Omental fat pad (tissue), 3 donors: ENCODE measurements at regions not wholly inside any gene's neighbourhood (a gene's known extent, or its start where the extent isn't known, plus 50 kb on each side); places are given as distances from the start of the nearest gene placed in this dataset.
"Not testable (repeated sequence)": the region's sequence is repeated elsewhere in the genome, so short reads cannot be mapped to it uniquely, and the experiment has no call there.

Experiments
- ATAC-seq: fragments of 150-250 bp; one replicate; pipeline ENCODE4 v1.9.1; 2016; ENCODE audit warnings: mild to moderate bottlenecking, moderate library complexity; ENCODE audit not compliant: low FRiP score
- DNase-seq: peaks from one replicate; pipeline ENCODE4 v3.0.0-alpha.2; 2019; ENCODE audit warnings: low spot score
- CTCF ChIP-seq, 3 donors: fragments of 450-650 bp; IDR thresholded peaks; one replicate each; pipeline ENCODE4 v1.5.1; 2016 to 2017; ENCODE audit warnings: antibody characterized with exemption in 3 of 3, mild to moderate bottlenecking in 3 of 3, moderate library complexity in 2 of 3

DNA sequence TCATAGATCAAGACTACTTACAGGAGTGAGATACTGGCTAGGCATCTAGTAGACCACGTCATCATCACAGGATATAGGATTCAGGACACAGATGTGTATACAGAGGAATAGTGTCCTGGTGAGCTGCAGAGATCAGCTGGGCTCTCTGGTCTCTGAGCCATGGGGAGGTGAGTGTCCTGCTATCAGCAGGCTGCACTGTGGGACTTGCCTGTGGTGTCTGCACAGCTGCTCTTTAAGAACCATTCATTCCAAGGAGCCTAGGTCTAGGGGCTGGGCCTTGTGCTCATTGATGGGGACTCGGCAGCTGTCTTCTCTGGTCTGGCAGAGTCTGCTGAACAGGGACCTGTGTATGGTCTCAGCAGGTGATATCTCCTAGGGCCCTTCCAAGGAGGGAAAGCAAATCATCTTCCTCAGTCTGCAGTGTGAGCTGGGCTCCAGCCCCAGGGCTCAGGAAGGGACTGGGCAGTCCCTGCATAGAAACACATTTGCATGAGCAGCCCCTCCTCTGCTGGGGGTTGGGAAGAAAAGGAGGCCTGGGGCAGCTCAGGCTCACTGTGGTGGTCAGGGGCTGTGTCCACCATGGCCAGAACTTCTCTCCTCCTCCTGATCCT, 66.1 kb upstream of the VPREB1 start:
- DNase-seq = no peak
- TF ChIP-seq CTCF (IDR thresholded peaks at IDR 0.05) = no peak
- no peak for ATAC-seq

DNA sequence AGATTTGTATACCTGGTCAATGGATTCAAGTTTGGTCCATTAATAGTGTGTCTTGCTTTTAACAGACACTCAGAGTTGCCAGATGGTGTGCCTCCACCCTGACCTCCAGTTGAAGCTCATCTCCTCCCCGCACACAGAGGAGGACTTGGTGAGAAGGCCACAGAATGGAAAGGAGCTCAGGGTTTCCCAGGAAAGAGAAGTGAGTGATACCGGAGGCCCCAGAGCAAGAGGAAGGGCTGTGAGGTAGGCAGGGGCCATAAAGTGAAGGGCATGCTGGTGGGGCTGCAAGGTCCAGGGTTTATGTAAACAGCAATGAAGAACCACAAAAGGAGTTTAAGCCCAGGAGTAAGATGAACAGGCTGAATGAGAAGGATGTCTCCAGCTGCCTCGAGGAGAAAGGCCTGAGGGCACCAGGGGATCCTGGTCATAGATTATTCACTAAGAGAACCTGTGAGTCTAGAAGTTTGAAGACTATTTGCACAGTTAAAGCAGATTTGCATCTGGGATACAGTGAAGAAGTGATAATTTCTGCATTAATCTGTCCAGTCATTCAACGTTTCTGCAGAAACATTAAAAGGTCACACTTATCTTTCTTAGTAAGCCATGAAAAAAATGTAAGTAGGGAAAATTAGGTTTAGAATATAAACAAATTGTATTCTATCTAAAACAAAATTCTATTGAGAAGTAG, 67.5 kb upstream of the VPREB1 start:
- TF ChIP-seq CTCF (IDR thresholded peaks at IDR 0.05) = no peak
- DNase-seq = no peak
- ATAC-seq = no peak

- DNase-seq, ATAC-seq: not testable (repeated sequence)
Observed at GRCh38 chr22:22172896-22173628, 71.5 kb upstream of the VPREB1 start.

DNA sequence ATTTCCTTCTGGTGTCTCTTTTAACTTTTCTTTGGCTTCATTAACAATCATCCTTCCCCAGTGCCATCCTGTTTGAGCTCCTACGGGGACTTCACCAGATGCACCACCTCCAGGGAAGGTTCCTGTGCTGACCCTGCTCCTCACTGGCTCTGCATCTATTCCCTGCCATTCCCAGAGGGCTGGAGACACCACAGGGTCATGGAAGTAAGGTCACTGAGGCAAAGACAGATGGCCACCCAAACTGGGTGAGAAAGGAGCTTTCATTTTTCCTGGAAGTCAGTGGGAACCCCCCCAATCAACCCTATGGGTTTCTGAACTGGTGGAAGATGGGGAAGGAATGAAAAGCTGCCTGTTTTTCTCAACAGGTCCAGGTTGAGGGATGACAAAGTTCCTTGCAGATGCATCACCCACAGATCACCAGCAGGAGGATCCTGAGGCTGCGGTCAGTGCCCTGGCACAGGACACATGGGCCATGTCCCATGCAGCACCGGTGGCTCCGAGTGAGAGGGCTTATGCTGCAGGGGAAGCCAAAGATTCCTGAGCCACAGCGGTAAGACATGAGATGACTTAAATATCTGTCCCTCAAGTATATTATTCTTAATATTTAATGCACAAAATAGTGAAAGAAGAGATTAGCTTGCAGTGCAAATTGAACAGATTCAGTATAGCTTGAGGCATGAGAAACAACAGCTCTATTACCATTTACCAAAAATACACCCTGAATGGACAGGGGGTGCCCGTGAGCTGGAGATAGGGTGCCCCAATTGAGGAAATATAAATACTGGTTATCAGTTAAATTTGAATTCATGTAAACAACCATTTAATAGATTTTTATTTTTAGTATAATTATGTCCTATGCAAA, 73.0 kb upstream of the VPREB1 start:
- ATAC-seq (no peak), DNase-seq (no peak)
- TF ChIP-seq CTCF (IDR thresholded peaks at IDR 0.05) = no peak

- ATAC-seq (no peak), DNase-seq (no peak)
- no peak for TF ChIP-seq CTCF (IDR thresholded peaks at IDR 0.05)
Observed at GRCh38 chr22:22169923-22170322, 74.7 kb upstream of the VPREB1 start.

DNA sequence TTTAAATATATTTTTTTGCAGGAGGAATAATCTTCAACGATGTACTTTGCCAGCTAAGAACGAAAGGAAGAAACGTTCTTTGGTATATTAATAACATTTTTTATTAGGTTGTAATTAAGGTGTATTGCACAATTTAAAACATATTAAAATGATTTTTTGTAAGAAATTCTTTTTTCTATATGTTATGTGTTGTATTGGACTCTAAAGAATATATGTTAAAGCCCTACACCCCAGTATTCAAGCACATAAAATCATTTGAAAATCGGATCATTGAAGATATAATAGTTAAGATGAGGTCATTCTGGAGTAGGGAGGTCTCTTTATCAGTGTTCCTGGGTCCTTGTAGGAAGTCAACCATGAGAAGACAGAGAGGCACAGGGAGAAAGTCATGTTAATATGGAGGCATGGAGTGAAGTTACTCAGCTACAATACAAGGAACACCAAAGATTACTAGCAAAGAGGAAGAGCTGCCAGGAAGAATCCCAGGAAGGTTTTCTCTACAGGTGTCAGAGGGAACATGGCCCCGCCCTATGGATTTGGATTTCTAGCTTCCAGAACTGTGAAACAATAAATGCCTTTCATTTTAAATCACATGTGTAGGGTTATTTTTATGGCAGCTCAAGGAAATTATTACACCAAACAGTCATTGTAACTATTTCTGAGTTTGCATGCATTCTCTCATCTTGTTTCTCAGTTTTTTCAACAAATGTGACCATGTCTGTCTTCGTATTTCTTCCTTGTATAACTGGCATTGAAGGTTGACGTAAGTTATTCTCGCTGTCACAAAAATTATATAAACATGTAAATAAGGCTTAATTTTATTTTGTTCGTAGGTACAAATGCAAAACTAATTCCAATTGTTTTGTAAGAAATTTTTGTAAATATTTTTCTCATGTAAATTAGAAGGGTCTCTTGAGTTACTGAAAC, 75.4 kb upstream of the VPREB1 start:
- ATAC-seq (no peak), DNase-seq (no peak)
- TF ChIP-seq CTCF (IDR thresholded peaks at IDR 0.05) = no peak
